ENCODE measurements at regions not wholly inside any gene's neighbourhood (a gene's known extent, or its start where the extent isn't known, plus 50 kb on each side); places are given as distances from the start of the nearest gene placed in this dataset.
"Not testable (repeated sequence)": the region's sequence is repeated elsewhere in the genome, so short reads cannot be mapped to it uniquely, and the experiment has no call there.

DNA sequence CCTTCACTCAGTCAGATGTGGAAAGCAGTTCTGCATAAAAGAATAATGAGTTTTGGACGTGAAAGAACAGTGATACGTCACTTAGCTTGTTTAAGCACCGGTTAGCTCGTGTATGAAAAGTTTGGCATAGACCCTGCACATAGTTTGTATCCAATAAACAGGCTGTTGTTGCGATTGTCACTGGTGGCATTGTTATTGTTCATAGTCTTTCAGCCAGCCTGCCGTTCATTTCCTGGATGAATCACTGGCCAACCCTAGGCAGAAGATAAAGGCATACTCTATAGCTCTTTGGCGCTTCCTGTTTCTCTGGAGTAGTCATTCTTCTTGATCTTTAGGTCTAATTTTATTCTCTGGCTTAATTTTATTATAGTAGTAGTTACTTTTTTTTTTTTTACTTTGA lies 57.8 kb upstream of the ANKRD30A start:
- Histone ChIP-seq H3K9ac (ENCODE audit: low read depth in 2 of 2, low read length in 2 of 2) (no peak overlapping the region), H3K4me3 (no peak overlapping the region), H3K4me1 (no peaks in the 10 kb centered on the region), H3K9me3 (no peaks in the 10 kb centered on the region), H3K27me3 (no peaks in the 10 kb centered on the region), H3K36me3 (no peaks in the 10 kb centered on the region), H3K27ac (no peak overlapping the region)
- intact Hi-C loops (cut with DNase I), result no loop called here
- TF ChIP-seq, protein P1, sequence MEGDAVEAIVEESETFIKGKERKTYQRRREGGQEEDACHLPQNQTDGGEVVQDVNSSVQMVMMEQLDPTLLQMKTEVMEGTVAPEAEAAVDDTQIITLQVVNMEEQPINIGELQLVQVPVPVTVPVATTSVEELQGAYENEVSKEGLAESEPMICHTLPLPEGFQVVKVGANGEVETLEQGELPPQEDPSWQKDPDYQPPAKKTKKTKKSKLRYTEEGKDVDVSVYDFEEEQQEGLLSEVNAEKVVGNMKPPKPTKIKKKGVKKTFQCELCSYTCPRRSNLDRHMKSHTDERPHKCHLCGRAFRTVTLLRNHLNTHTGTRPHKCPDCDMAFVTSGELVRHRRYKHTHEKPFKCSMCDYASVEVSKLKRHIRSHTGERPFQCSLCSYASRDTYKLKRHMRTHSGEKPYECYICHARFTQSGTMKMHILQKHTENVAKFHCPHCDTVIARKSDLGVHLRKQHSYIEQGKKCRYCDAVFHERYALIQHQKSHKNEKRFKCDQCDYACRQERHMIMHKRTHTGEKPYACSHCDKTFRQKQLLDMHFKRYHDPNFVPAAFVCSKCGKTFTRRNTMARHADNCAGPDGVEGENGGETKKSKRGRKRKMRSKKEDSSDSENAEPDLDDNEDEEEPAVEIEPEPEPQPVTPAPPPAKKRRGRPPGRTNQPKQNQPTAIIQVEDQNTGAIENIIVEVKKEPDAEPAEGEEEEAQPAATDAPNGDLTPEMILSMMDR (IDR thresholded peaks at IDR 0.05), result no peak
- DNase-seq, result no peak

GRCh38 chr10:37062296-37062695 lies 63.1 kb upstream of the ANKRD30A start:
- H3K27me3 ChIP-seq; H3K4me3 ChIP-seq; H3K36me3 ChIP-seq; H3K9ac ChIP-seq (ENCODE audit: low read depth in 2 of 2, low read length in 2 of 2); intact Hi-C loops (cut with DNase I); H3K27ac ChIP-seq; DNase-seq; H3K4me1 ChIP-seq; H3K9me3 ChIP-seq: not testable (repeated sequence)

DNA sequence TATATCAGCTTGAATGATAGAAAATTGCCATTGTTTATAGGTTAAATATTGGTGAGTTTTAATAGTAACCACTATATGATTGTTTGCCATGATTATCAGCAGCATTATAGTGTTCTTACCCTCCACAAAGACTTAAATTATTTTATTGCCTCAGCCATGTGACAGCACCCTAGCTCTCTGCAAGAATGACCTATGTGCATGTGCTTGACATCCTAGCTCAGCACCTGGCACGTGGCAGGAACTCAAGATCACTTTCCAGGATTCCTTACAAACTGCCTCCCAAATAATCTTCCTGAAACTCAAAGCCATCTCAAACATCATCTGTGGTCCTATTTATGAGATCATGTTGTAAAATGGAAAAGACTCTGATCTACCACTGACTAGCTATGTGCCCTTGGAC lies 68.1 kb upstream of the ANKRD30A start:
- TF ChIP-seq, protein P1 (IDR thresholded peaks at IDR 0.05), result no peak
- H3K9ac ChIP-seq (ENCODE audit: low read depth in 2 of 2, low read length in 2 of 2), result no peak overlapping the region
- DNase-seq, result no peak
- H3K36me3 ChIP-seq, result no peaks in the 10 kb centered on the region
- no peaks in the 10 kb centered on the region for H3K4me1 ChIP-seq
- no peaks in the 10 kb centered on the region for H3K27me3 ChIP-seq
- intact Hi-C loops (cut with DNase I), result no loop called here
- no peaks in the 10 kb centered on the region for H3K9me3 ChIP-seq
- H3K4me3 ChIP-seq, result no peak overlapping the region
- H3K27ac ChIP-seq, result no peak overlapping the region

DNA sequence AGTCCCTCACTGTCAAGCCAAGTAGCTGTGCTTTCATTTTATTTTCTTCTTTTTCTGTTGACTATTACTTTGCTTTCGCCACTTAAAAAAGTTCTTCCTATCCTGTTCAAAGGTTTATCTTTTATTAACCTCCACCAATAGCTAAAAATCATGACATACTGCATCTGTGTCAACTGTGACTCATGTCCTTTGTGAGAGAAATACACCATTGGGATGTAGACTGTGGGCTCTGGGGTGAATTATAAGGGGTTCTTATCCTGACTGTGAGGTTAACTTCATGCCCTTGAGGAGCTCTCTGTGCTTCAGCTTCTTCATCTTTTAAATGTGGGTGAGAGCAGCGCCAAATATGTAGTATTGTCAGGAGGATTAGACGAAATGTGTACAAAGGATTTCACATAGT lies 71.9 kb upstream of the ANKRD30A start:
- Histone ChIP-seq H3K27ac (no peak overlapping the region), H3K4me1 (no peaks in the 10 kb centered on the region), H3K9me3 (no peaks in the 10 kb centered on the region), H3K9ac (ENCODE audit: low read depth in 2 of 2, low read length in 2 of 2) (no peak overlapping the region), H3K4me3 (no peak overlapping the region), H3K27me3 (no peaks in the 10 kb centered on the region), H3K36me3 (no peaks in the 10 kb centered on the region)
- intact Hi-C loops (cut with DNase I), result no loop called here
- DNase-seq, result no peak
- TF ChIP-seq, protein P1 (IDR thresholded peaks at IDR 0.05), result no peak

DNA sequence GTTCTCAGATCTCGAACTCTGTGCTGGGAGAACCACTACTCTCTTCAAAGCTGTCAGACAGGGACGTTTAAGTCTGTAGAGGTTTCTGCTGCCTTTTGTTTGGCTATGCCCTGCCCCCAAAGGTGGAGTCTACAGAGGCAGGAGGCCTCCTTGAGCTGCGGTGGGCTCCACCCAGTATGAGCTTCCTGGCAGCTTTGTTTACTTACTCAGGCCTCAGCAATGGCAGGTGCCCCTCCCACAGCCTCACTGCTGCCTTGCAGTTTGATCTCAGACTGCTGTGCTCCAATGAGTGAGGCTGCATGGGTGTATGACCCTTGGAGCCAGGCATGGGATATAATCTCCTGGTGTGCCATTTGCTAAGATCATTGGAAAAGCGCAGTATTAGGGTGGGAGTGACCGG lies 75.4 kb upstream of the ANKRD30A start:
- intact Hi-C loops (cut with DNase I); DNase-seq; H3K27me3 ChIP-seq: not testable (repeated sequence)

DNA sequence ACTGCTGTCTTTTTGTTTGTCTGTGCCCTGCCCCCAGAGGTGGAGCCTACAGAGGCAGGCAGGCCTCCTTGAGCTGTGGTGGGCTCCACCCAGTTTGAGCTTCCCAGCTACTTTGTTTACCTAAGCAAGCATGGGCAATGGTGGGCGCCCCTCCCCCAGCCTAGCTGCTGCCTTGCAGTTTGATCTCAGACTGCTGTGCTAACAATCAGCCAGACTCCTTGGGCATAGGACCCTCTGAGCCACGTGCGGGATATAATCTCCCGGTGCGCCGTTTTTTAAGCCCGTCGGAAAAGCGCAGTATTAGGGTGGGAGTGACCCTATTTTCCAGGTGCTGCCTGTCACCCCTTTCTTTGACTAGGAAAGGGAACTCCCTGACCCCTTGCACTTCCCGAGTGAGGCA lies 81.1 kb upstream of the ANKRD30A start:
- H3K9ac ChIP-seq (ENCODE audit: low read depth in 2 of 2, low read length in 2 of 2); intact Hi-C loops (cut with DNase I): not testable (repeated sequence)

More for the DNA sequence above, 75.4 kb upstream of the ANKRD30A start:
- H3K36me3 ChIP-seq; H3K4me3 ChIP-seq; H3K9ac ChIP-seq (ENCODE audit: low read depth in 2 of 2, low read length in 2 of 2); H3K4me1 ChIP-seq; H3K27ac ChIP-seq; H3K9me3 ChIP-seq: not testable (repeated sequence)

GRCh38 chr10:37035853-37036252 lies 89.5 kb upstream of the ANKRD30A start:
- Histone ChIP-seq H3K27me3 (no peaks in the 10 kb centered on the region), H3K27ac (no peak overlapping the region), H3K4me1 (no peaks in the 10 kb centered on the region), H3K9ac (ENCODE audit: low read depth in 2 of 2, low read length in 2 of 2) (no peak overlapping the region), H3K4me3 (no peak overlapping the region), H3K9me3 (no peaks in the 10 kb centered on the region), H3K36me3 (no peaks in the 10 kb centered on the region)
- intact Hi-C loops (cut with DNase I), result no loop called here
- TF ChIP-seq, protein P1 (IDR thresholded peaks at IDR 0.05), result no peak
- no peak for DNase-seq

More for the DNA sequence above, 81.1 kb upstream of the ANKRD30A start:
- DNase-seq, H3K4me3 ChIP-seq, H3K27me3 ChIP-seq, H3K4me1 ChIP-seq, H3K27ac ChIP-seq, H3K36me3 ChIP-seq, H3K9me3 ChIP-seq: not testable (repeated sequence)
